ENCODE measurements at regions not wholly inside any gene's neighbourhood (a gene's known extent, or its start where the extent isn't known, plus 50 kb on each side); places are given as distances from the start of the nearest gene placed in this dataset.
"Not testable (repeated sequence)": the region's sequence is repeated elsewhere in the genome, so short reads cannot be mapped to it uniquely, and the experiment has no call there.

DNA sequence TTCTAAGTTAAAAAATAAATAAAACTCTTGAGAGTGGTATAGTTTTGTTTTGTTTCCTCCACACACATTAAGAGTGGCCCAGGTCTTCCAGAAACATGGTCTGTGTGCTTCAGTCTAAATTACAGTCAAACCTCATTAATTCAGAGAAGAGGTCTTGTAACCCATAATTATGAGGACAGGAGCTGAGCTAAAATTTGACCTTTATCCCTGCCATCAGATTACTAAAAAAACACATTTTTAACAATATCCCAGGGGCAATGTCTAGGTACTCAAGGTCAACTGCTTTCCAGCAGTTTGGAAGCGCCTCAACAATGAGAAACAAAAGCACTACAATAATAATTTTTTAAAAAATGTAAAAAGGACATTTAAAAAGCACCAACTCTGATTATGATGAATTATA lies 184.1 kb upstream of the PFKP start:
- DNase-seq (ENCODE audit: extremely low read depth, low read depth) = no peak
- TF ChIP-seq, protein P1, sequence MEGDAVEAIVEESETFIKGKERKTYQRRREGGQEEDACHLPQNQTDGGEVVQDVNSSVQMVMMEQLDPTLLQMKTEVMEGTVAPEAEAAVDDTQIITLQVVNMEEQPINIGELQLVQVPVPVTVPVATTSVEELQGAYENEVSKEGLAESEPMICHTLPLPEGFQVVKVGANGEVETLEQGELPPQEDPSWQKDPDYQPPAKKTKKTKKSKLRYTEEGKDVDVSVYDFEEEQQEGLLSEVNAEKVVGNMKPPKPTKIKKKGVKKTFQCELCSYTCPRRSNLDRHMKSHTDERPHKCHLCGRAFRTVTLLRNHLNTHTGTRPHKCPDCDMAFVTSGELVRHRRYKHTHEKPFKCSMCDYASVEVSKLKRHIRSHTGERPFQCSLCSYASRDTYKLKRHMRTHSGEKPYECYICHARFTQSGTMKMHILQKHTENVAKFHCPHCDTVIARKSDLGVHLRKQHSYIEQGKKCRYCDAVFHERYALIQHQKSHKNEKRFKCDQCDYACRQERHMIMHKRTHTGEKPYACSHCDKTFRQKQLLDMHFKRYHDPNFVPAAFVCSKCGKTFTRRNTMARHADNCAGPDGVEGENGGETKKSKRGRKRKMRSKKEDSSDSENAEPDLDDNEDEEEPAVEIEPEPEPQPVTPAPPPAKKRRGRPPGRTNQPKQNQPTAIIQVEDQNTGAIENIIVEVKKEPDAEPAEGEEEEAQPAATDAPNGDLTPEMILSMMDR (IDR thresholded peaks at IDR 0.05; ENCODE audit: low read depth, low read length) = no peak

- TF ChIP-seq, protein P1 (IDR thresholded peaks at IDR 0.05; ENCODE audit: low read depth, low read length) = no peak
- DNase-seq (ENCODE audit: extremely low read depth, low read depth) = no peak
Measured at GRCh38 chr10:2882628-2883027, 184.7 kb upstream of the PFKP start.

DNA sequence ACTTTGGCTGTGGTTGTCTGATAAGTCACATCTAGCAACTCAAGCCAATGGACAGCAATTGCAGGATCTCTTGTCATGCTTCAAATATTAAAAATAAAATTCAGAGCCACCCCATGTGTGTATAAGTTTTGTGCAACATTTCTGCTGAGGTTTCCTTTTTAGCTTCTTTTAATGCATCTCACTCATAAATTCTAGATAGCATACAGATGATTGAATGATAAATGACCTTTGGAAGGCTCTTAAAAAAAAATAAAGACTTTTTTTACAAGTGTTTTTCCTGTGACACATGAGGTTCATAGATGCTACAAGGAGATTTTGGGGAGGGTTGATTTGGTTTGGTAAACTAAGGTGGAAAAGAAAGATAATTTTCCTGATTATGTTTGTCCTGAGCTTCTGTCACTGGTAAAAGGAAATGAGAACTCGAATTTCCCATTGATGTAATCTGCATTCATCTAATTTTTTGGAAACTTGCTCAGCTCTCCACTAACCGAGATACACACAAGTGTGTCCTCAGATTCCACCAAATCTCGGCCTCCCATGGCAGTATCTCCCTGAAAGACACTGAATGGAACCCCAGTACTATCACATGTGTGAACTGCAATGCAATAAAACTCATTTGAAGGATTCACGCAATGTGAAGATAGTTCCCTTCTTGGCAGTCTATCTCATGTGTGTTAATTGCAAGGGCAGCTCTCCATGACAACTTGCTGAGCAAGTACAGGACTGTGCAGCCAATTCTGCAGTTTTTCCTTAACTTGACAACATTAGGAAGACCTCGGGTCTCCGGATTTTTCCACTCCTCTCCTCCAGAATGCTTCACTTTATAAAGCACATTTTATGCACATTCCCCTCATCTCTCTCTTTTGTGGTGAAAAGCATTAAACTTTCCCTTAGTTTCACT lies 185.4 kb upstream of the PFKP start:
- no peak for DNase-seq (ENCODE audit: extremely low read depth, low read depth)

DNA sequence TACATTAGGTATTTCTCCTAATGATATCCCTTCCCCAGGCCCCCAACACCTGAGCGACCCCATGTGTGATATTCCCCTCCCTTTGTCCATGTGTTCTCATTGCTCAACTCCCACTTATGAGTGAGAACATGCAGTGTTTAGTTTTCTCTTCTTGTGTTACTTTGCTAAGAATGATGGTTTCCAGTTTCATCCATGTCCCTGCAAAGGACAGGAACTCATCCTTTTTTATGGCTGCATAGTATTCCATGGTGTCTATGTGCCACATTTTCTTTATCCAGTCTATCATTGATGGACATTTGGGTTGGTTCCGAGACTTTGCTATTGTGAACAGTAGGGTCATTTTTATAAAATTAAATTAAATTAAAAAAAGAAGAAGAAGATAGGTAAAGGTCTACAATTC lies 187.3 kb upstream of the PFKP start:
- not testable (repeated sequence) for DNase-seq (ENCODE audit: extremely low read depth, low read depth)

More for the DNA sequence above, 185.4 kb upstream of the PFKP start:
- TF ChIP-seq, protein P1 (IDR thresholded peaks at IDR 0.05; ENCODE audit: low read depth, low read length) = no peak

GRCh38 chr10:2878818-2879217 lies 188.5 kb upstream of the PFKP start:
- DNase-seq (ENCODE audit: extremely low read depth, low read depth) = no peak
- TF ChIP-seq, protein P1 (IDR thresholded peaks at IDR 0.05; ENCODE audit: low read depth, low read length) = no peak

DNA sequence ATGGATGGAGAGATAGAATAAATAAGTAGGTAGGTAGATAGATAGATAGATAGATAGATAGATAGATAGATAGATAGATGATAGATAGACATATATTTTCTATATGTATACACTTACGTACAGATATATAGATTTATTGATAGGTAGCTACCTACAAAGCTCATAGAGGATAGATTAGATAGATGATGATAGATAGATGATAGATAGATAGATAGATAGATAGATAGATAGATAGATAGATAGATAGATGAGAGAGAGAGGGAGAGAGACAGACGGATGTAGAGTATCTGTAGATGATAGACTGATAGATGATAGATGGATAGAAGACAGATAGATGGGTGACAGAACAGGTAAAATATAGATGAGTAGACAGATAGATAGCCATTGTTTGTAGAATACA lies 191.3 kb upstream of the PFKP start:
- TF ChIP-seq, protein P1 (IDR thresholded peaks at IDR 0.05; ENCODE audit: low read depth, low read length) = no peak
- no peak for DNase-seq (ENCODE audit: extremely low read depth, low read depth)

- no peak for DNase-seq (ENCODE audit: extremely low read depth, low read depth)
- TF ChIP-seq, protein P1 (IDR thresholded peaks at IDR 0.05; ENCODE audit: low read depth, low read length) = no peak
Measured at GRCh38 chr10:2874963-2875362, 192.4 kb upstream of the PFKP start.

DNA sequence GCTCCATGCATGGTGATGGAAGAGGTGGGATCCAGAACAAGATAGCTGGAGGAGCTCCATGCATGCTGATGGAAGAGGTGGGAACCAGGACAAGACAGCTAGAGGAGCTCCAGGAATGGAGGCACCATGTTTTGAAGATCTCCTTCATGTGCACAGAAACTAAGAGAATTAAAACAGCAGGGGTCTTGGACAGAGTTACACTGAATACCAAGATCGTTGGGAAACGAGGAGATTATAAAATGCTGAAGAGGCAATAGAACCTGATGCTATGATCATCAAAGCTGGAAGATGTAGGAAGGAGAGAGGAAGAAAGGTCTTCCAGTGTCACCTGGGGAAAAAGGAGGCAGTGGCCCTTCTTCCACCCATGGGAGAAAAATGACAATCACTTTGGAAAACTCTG lies 193.6 kb upstream of the PFKP start:
- TF ChIP-seq, protein P1 (IDR thresholded peaks at IDR 0.05; ENCODE audit: low read depth, low read length) = no peak
- DNase-seq (ENCODE audit: extremely low read depth, low read depth) = no peak
